PC-3 (cell line): ENCODE measurements at regions not wholly inside any gene's neighbourhood (a gene's known extent, or its start where the extent isn't known, plus 50 kb on each side); places are given as distances from the start of the nearest gene placed in this dataset.

Experiments used
- ATAC-seq: fragments of 200-7000 bp; cut with Tn5 transposase; 2 replicates; pipeline ENCODE4 v1.9.1; 2020; ENCODE audit warnings: mild to moderate bottlenecking, moderate library complexity
- BruUV-seq: library from RNA; stranded (reverse); fragments of 400-500 nt; replicated peaks from 2 replicates; lab custom pipeline; 2021; lab: Mats Ljungman, UMichigan
- CTCF ChIA-PET: fragments of 300-600 bp; sonication (Branson Sonifier 250); formaldehyde crosslinking; loops from one replicate; lab custom pipeline; 2022; ENCODE audit warnings: antibody characterized with exemption; lab: Charles Lee
- POLR2A ChIA-PET: fragments of 300-600 bp; sonication (Branson Sonifier 250); formaldehyde crosslinking; loops from one replicate; lab custom pipeline; 2022; ENCODE audit warnings: antibody characterized with exemption; ENCODE audit not compliant: unreplicated experiment; lab: Charles Lee
- DNase-seq: peaks from one replicate; pipeline ENCODE4 v3.0.0-alpha.2; 2015
- H2AFZ ChIP-seq: fragments of 300-600 bp; sonication (generic); 2 replicates; pipeline ENCODE4 v1.6.0; 2016; ENCODE audit warnings: antibody characterized with exemption, low read length
- H3F3A ChIP-seq: fragments of 300-600 bp; sonication (generic); one replicate; pipeline ENCODE4 v1.6.0; 2017; ENCODE audit warnings: antibody characterized with exemption, low read length, control low read depth, mild to moderate bottlenecking; ENCODE audit not compliant: unreplicated experiment
- H3K27ac ChIP-seq: fragments of 300-600 bp; sonication (generic); 2 replicates; pipeline ENCODE4 v1.5.1; 2016; ENCODE audit warnings: mild to moderate bottlenecking, low read length
- H3K27me3 ChIP-seq: fragments of 300-600 bp; sonication (generic); 2 replicates; pipeline ENCODE4 v1.6.1; 2016; ENCODE audit warnings: low read length, mixed read lengths
- H3K36me3 ChIP-seq: fragments of 300-600 bp; sonication (generic); 2 replicates; pipeline ENCODE4 v1.6.1; 2016; ENCODE audit warnings: low read depth, mixed run types, low read length, mixed read lengths
- H3K4me1 ChIP-seq: fragments of 300-600 bp; sonication (generic); 2 replicates; pipeline ENCODE4 v1.5.1; 2016; ENCODE audit warnings: low read length; ENCODE audit not compliant: insufficient read depth
- H3K4me2 ChIP-seq: fragments of 300-600 bp; sonication (generic); 2 replicates; pipeline ENCODE4 v1.6.0; 2016; ENCODE audit warnings: low read length
- H3K4me3 ChIP-seq: fragments of 300-600 bp; sonication (generic); 2 replicates; pipeline ENCODE4 v1.5.1; 2016; ENCODE audit warnings: mild to moderate bottlenecking, low read length, mixed read lengths
- H3K79me2 ChIP-seq: fragments of 300-600 bp; sonication (generic); 2 replicates; pipeline ENCODE4 v1.6.1; 2017; ENCODE audit warnings: low read length, mixed read lengths
- H3K9ac ChIP-seq: fragments of 300-600 bp; sonication (generic); 2 replicates; pipeline ENCODE4 v1.6.0; 2016; ENCODE audit warnings: mild to moderate bottlenecking, low read length
- H3K9me2 ChIP-seq: fragments of 300-600 bp; sonication (generic); replicated peaks from 2 replicates; pipeline ENCODE4 v1.6.1; 2016; ENCODE audit warnings: mixed run types, low read length, mixed read lengths
- H3K9me3 ChIP-seq: fragments of 300-600 bp; sonication (generic); 2 replicates; pipeline ENCODE4 v1.6.1; 2016; ENCODE audit warnings: low read length, mixed read lengths
- H4K20me1 ChIP-seq: fragments of 300-600 bp; sonication (generic); 2 replicates; pipeline ENCODE4 v1.6.1; 2016; ENCODE audit warnings: low read length, mixed read lengths
- EZH2 ChIP-seq: fragments of 300-600 bp; sonication (generic); IDR thresholded peaks from one replicate; pipeline ENCODE4 v1.6.1; 2017; ENCODE audit warnings: antibody characterized with exemption, mild to moderate bottlenecking, low read length; ENCODE audit not compliant: unreplicated experiment
- EZH2phosphoT487 ChIP-seq: fragments of 300-600 bp; sonication (generic); IDR thresholded peaks from 2 replicates; pipeline ENCODE4 v1.6.1; 2018; ENCODE audit warnings: mild to moderate bottlenecking, antibody characterized with exemption, low read length, borderline replicate concordance
- intact Hi-C: fragments of 100-400 bp; cut with micrococcal nuclease; formaldehyde crosslinking; loops from 2 replicates; pipeline ENCODE4 v1.9.0; 2023
- TF ChIP-seq, protein P1 (sequence below): fragments of 300-600 bp; sonication (generic); conservative IDR thresholded peaks from 2 replicates; pipeline ENCODE4 v1.5.1; 2017; ENCODE audit warnings: antibody characterized with exemption, low read depth, mild to moderate bottlenecking, low read length

DNA sequence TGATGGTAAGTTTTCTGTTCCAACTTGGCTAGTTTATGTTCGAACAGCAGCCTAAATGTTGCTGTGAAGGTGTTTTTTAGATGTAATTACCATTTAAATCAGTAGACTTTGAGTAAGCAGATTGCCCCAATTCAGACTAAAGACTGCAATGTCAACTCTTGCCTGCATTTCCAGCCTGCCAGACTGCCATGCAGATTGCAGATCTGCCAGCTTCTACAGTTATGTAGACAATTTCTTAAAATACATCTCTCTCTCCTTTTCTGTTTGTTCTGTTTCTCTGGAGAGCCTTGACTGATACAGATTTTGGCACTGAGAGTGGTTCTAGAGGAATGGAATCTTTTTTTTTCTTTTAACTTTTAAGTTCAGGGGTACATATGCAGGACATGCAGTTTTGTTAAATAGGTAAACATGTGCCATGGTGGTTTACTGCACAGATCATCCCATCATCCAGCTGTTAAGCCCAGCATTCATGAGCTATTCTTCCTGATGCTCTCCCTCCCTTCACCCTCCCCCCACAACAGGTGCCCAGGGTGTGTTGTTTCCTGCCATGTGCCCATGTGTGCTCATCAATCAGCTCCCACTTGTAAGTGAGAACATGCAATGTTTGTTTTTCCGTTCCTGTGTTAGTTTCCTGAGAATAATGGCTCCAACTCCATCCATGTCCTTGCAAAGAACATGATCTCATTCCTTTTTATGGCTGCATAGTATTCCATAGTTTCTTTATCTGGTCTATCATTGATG is 227.8 kb downstream of the CPE start:
- Histone ChIP-seq H3K27me3 (no peaks in the 10 kb centered on the region), H2AFZ (no peak overlapping the region), H3K36me3 (no peaks in the 10 kb centered on the region), H3K9me3 (no peaks in the 10 kb centered on the region), H3K4me3 (no peak overlapping the region), H3K27ac (no peak overlapping the region), H4K20me1 (no peaks in the 10 kb centered on the region), H3K4me2 (no peak overlapping the region), H3K4me1 (peaks cover 2% of the 10 kb centered on the region; the same call in 1 of the 2 replicates), H3K9me2 (no peaks in the 10 kb centered on the region), H3F3A (no peaks in the 10 kb centered on the region), H3K79me2 (no peaks in the 10 kb centered on the region), H3K9ac (no peak overlapping the region)
- DNase-seq (no peak), ATAC-seq (no peak)
- intact Hi-C loops: no loop called here
- TF ChIP-seq, protein P1, sequence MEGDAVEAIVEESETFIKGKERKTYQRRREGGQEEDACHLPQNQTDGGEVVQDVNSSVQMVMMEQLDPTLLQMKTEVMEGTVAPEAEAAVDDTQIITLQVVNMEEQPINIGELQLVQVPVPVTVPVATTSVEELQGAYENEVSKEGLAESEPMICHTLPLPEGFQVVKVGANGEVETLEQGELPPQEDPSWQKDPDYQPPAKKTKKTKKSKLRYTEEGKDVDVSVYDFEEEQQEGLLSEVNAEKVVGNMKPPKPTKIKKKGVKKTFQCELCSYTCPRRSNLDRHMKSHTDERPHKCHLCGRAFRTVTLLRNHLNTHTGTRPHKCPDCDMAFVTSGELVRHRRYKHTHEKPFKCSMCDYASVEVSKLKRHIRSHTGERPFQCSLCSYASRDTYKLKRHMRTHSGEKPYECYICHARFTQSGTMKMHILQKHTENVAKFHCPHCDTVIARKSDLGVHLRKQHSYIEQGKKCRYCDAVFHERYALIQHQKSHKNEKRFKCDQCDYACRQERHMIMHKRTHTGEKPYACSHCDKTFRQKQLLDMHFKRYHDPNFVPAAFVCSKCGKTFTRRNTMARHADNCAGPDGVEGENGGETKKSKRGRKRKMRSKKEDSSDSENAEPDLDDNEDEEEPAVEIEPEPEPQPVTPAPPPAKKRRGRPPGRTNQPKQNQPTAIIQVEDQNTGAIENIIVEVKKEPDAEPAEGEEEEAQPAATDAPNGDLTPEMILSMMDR: no peak
- no peak for TF ChIP-seq EZH2phosphoT487
- no peak for TF ChIP-seq EZH2
- CTCF ChIA-PET: no interaction called here
- POLR2A ChIA-PET: no interaction called here
- no TSS peak for BruUV-seq

DNA sequence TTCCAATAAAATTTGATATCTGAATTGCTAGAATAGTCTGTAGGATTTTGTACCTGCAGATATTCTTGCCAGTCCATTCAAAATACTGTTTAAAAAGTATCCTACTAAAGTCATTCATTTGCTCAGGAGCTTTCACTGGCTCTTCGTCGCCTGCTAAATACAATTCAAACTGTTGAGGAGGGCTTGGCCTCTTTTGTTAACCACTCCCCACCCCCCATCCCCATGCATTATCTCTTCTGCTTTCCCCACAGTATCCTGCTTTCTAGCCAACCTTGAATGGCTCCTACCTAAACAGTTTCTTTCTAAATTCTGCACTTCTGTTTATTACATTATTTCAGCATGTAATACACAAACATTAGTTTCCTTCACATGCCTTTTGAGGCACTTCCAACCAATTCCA is 230.8 kb downstream of the CPE start:
- H3K27me3 ChIP-seq: no peaks in the 10 kb centered on the region
- H3K9me3 ChIP-seq: no peaks in the 10 kb centered on the region
- TF ChIP-seq EZH2 (no peak), EZH2phosphoT487 (no peak)
- TF ChIP-seq, protein P1: no peak
- H3K4me2 ChIP-seq: no peak overlapping the region
- no peak overlapping the region for H3K27ac ChIP-seq
- H3K9ac ChIP-seq: no peak overlapping the region
- intact Hi-C loops: no loop called here
- no TSS peak for BruUV-seq
- no peaks in the 10 kb centered on the region for H3K9me2 ChIP-seq
- ATAC-seq (no peak), DNase-seq (no peak)
- H3F3A ChIP-seq: no peaks in the 10 kb centered on the region
- CTCF ChIA-PET: no interaction called here
- POLR2A ChIA-PET: no interaction called here
- H3K36me3 ChIP-seq: no peaks in the 10 kb centered on the region
- H3K4me1 ChIP-seq: no peaks in the 10 kb centered on the region
- no peaks in the 10 kb centered on the region for H4K20me1 ChIP-seq
- H2AFZ ChIP-seq: no peak overlapping the region
- no peak overlapping the region for H3K4me3 ChIP-seq
- H3K79me2 ChIP-seq: no peaks in the 10 kb centered on the region
